GM03348 (cell line): ENCODE measurements at regions not wholly inside any gene's neighbourhood (a gene's known extent, or its start where the extent isn't known, plus 50 kb on each side); places are given as distances from the start of the nearest gene placed in this dataset.
A peak's percentile ranks its signal among the peaks of the same experiment; 100 is the strongest.

Experiments used
- DNase-seq: peaks from one replicate; pipeline ENCODE4 v3.0.0; 2012; ENCODE audit warnings: low spot score

- DNase-seq: peak; percentile 62
Observed at GRCh38 chr5:20276061-20276958, 288.3 kb upstream of the CDH18 start.

GRCh38 chr5:20266066-20266465, 278.1 kb upstream of the CDH18 start:
- no peak for DNase-seq

DNA sequence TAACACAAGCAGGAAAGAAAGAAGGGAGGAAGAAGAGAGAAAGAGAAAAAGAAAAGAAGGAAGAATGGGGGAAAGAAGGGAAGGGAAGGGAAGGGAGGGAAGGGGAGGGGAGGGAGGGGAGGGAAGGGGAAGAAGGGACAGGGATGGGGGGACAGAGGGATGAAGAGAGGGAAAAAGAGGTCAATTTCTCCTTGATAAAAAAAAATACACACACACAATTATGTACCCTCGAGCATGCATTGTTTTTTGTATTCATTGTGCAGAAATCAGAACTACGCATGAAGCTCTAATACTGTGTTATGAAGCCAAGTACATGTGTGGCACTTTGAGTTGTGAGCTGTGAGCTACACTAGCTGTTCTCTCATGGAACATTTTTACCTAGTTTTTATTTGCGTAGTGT, 274.9 kb upstream of the CDH18 start:
- DNase-seq: no peak

- no peak for DNase-seq
Observed at GRCh38 chr5:20254748-20255147, 266.7 kb upstream of the CDH18 start.

DNA sequence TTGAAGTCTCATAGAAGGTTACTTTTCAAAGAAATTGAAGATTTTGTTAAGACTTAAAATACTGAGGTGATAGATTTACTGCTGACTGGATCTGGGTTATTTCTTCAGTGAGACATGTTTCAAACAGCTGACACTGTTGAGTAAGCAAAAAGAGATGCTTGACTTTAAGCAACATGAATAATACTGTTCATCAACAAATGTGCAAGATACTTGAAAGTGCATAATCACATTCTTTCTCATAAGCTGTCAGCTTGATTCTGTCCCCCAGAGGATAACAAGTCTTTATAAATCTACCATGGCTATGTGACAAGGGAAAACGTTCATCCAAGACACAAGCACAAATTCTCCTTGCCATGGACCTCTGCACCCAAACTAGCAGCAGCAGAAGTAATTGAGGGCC, 260.1 kb upstream of the CDH18 start:
- no peak for DNase-seq

DNA sequence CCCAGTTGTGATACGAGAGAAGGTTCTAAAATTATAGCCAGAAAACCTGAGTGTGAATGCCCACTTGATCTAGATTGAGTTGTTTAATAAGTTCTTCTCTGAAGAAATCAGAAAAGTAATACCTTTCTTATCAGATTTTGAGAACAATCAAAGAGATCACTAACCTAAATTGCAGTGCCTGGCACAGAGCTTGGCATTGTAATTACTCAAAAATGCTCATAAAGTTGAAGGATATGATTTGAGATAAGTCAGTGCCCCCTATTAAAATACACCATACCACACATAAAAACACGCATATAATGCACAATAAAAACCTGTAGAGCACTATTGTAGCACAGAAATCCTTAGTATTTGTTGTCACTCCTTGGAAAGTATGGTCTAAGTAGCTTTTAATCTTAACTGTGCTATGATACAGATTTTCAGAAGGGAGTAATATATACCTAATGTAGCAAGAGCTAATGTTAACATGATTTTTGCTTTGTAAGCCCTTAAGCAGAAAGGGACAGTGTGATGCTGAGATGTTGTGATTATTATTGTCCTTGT, 257.5 kb upstream of the CDH18 start:
- DNase-seq: no peak

DNA sequence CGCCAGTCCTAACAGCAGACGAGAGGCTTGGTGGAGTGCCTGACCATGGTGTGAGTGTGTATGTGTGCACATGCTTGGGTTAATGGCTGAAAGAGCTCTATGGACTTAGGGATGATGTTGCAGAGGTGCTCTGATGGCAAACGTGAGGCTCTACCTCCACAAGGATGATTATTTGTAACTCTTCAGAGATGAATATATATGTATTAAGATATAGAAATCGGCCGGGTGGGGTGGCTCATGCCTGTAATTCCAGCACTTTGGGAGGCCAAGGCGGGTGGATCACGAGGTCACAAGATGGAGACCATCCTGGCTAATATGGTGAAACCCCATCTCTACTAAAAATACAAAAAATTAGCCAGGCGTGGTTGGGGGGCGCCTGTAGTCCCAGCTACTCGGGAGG, 253.4 kb upstream of the CDH18 start:
- DNase-seq: no peak

- DNase-seq: no peak
Observed at GRCh38 chr5:20231040-20231439, 243.0 kb upstream of the CDH18 start.

DNA sequence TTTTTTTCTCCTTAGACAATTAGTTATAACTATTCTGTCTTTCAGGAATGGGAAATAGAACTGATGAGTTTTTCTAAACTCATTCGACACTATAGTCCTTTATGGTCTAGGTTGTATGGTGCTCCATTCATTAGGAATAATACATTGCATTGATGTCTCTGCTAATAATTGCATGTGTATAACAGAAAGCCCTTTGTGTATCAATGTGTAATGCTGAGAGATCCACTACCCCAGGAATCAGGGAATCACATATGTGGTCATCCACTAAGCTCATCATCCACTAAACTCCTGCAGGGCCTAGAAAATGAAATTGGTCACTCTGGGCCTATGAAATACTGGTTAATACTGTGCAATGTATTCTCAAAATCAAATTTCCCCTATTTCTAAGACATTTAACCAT, 242.0 kb upstream of the CDH18 start:
- no peak for DNase-seq

DNA sequence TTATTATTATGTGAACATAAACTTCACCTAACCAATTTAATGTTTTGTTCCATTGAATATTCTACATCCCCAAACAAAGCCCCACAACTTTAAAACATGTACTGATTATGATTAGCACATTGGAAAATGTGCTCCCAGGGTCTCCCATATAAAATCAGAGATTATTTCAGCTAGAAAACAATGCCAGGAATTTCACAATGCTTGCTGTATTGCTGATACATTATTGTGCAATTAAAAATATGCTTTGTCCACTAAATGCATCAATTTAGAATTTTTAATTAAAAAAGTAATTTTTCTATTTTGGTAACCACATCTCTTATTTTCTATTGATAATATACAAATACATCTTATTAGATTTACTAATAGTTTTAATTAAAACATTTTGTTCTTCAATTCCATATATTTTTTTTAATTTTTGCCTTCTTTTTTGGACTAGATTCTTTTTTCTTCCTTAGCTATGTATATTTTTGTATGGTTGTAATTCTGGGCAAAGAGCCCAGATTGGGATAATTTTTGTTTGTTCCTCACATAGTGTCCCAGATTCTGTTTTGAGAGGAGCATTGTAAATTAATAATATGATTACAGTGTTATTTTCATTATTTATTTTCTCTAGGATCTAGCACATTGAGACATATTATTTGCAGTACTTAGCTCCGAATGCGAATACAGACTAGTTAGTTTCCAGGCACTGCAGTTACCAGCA, 241.5 kb upstream of the CDH18 start:
- no peak for DNase-seq

GRCh38 chr5:20224966-20225365, 237.0 kb upstream of the CDH18 start:
- DNase-seq: no peak

GRCh38 chr5:20224046-20224445, 236.0 kb upstream of the CDH18 start:
- DNase-seq: no peak

GRCh38 chr5:20223451-20223850, 235.5 kb upstream of the CDH18 start:
- no peak for DNase-seq

GRCh38 chr5:20215257-20215656, 227.3 kb upstream of the CDH18 start:
- DNase-seq: no peak

GRCh38 chr5:20213803-20214202, 225.8 kb upstream of the CDH18 start:
- DNase-seq: no peak

GRCh38 chr5:20212701-20213100, 224.7 kb upstream of the CDH18 start:
- no peak for DNase-seq

DNA sequence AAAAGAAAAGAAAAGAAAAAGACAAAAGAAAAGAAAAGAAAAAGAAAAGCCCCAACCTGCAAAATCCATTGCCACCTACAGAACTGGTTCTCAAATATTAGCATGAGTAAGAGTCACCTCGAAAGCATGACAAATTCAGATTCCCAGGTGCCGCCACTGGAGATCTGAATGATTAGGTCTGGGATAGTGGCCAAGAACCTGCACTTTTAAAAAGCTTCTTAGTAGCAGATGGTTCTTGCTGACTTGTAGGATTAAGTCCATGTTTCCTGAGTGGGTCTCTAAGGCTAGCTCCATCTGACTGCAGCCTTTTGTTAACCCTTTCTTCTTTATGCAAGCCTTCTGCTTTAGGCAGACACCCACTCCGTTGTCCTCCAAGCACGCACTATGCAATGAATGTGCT, 178.5 kb upstream of the CDH18 start:
- no peak for DNase-seq

DNA sequence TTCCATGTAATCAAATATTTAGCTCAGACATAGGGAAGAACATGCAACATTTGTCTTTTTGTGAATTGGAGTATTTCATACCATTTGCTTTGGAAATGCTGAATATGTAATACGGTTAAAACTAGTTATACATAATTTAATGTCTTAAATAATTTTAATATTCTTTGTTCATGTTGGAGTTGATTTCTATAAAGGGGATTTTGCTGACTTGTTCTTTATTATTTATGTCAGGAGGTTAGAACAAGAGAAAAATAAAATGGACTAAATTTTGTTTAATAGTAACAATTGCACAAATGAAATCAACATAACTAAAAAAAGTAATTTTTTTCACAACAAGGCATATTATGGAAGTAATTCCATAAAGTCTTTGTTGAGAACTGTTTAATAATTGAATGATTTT, 170.0 kb upstream of the CDH18 start:
- DNase-seq: no peak

DNA sequence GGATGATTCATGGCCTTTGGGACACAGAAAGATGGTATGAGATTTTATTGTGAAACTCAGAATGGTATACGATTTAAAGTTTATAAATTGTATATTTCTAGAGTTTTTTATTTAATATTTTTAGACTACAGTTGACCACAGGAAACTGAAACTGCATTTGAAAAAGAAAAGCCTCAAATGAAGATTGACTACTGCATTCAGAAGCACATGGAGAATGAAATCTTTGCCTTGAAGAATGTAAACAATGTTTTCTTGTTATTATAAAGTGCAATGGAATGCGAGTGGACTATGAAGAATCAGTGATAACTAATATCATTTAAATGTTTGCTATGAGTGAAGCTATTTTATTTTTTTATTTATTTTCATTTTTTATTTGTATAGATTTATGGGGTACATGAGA, 169.1 kb upstream of the CDH18 start:
- no peak for DNase-seq

DNA sequence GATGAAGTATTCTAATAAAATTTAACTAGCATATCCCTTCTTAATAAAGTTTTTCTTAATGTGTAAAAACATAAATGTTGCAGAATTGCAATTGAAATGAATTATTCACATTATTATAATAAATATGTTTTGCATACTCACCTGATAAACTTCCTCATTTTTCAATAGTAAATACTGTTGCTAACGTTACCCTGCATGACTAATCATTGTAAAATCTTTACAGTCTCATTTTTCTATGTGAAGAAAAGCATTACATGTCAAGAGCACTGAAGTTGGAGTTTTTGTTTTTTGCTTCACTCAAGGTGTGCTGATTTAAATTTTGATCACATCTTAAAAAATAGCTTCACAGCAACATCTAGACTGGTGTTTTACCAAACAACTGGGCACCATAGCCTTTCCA, 157.2 kb upstream of the CDH18 start:
- DNase-seq: no peak

DNA sequence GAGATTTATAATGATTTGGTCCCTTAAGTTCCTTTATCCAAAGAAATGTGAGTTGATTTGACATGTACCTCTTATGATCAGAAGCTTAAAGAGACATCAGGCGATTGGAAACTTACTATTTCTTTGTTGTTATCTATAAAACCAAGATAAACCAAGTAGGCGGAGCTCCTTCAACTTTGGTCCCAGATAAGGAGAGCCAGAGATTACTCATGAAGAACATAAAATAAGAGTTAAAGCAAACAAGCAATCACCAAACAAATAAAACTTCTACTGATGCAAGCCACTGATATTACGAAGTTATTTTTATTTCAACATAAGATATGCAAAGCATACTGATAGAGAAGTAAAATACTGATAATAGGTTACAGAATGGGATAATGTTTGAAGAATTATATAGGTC, 141.5 kb upstream of the CDH18 start:
- no peak for DNase-seq

GRCh38 chr5:20128343-20128742, 140.3 kb upstream of the CDH18 start:
- DNase-seq: no peak

DNA sequence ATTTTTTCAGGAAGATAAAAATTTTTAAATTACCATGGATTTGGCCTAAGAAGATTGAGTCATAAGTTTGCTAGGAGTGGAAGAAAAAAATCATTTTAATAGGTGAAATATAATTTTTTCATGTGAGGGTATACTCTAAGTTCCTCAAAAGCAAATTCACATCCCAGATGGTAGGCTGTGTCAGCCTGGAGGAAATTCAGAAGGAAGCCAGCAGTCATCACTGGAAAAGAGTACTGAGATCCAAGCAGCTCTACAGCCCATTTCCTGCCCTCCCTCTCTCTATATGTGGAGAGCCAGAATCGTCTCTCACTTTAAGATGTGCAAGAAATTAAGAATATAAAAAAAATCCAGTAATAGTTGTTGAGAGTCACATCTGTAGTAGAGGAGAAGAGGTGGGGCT, 126.5 kb upstream of the CDH18 start:
- DNase-seq: no peak
